ENCODE measurements at regions not wholly inside any gene's neighbourhood (a gene's known extent, or its start where the extent isn't known, plus 50 kb on each side); places are given as distances from the start of the nearest gene placed in this dataset.
"Not testable (repeated sequence)": the region's sequence is repeated elsewhere in the genome, so short reads cannot be mapped to it uniquely, and the experiment has no call there.

GRCh38 chr2:192953116-192953515 is 758.4 kb upstream of the TMEFF2 start:
- WGBS: 59% methylated on average over 1 of the region's 1 CpG
- no peaks in the 10 kb centered on the region for H3K4me1 ChIP-seq (ENCODE audit: control insufficient read depth, insufficient read depth, low read length)
- no peak overlapping the region for H3K27ac ChIP-seq (ENCODE audit: low read length)
- H3K9me3 ChIP-seq (ENCODE audit: control insufficient read depth, low read length): no peaks in the 10 kb centered on the region
- H3K4me3 ChIP-seq (ENCODE audit: low read length): no peak overlapping the region
- H3K27me3 ChIP-seq (ENCODE audit: control insufficient read depth, insufficient read depth): no peaks in the 10 kb centered on the region
- intact Hi-C loops (cut with DNase I): no loop called here
- DNase-seq: no peak
- no peak for ATAC-seq

DNA sequence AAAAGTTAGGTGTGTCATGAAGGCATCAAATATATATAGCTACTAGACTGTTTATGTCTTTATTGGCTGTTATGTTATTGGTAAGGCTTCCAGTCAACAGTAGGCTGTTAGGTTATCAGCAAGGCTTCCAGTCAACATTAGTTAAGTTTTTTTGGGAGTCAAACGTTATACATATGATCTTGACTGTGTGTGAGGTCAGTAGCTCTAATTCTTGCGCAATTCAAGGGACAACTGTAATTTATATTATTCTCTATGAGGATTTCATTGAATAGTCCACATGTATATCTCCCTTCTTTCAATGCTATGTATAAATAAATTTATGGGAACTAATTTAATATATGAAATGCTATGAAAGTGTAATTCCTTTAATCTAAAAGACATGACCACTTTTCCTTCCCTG is 757.5 kb upstream of the TMEFF2 start:
- Histone ChIP-seq H3K27ac (ENCODE audit: low read length) (no peak overlapping the region), H3K9me3 (ENCODE audit: control insufficient read depth, low read length) (no peaks in the 10 kb centered on the region), H3K27me3 (ENCODE audit: control insufficient read depth, insufficient read depth) (no peaks in the 10 kb centered on the region), H3K4me1 (ENCODE audit: control insufficient read depth, insufficient read depth, low read length) (no peaks in the 10 kb centered on the region), H3K4me3 (ENCODE audit: low read length) (no peak overlapping the region)
- 62% methylated on average over 2 of the region's 2 CpGs for WGBS
- DNase-seq (no peak), ATAC-seq (no peak)
- intact Hi-C loops (cut with DNase I): no loop called here

- WGBS: 48% methylated on average over 3 of the region's 3 CpGs
- no peaks in the 10 kb centered on the region for H3K27me3 ChIP-seq (ENCODE audit: control insufficient read depth, insufficient read depth)
- no peaks in the 10 kb centered on the region for H3K9me3 ChIP-seq (ENCODE audit: control insufficient read depth, low read length)
- DNase-seq (no peak), ATAC-seq (no peak)
- no peak overlapping the region for H3K4me3 ChIP-seq (ENCODE audit: low read length)
- H3K27ac ChIP-seq (ENCODE audit: low read length): no peak overlapping the region
- intact Hi-C loops (cut with DNase I): no loop called here
- no peaks in the 10 kb centered on the region for H3K4me1 ChIP-seq (ENCODE audit: control insufficient read depth, insufficient read depth, low read length)
Observed at GRCh38 chr2:192948316-192948715, 753.6 kb upstream of the TMEFF2 start.

GRCh38 chr2:192947352-192947751 is 752.6 kb upstream of the TMEFF2 start:
- H3K27me3 ChIP-seq (ENCODE audit: control insufficient read depth, insufficient read depth): no peaks in the 10 kb centered on the region
- intact Hi-C loops (cut with DNase I): no loop called here
- 93% methylated on average over 1 of the region's 1 CpG for WGBS
- no peaks in the 10 kb centered on the region for H3K4me1 ChIP-seq (ENCODE audit: control insufficient read depth, insufficient read depth, low read length)
- H3K4me3 ChIP-seq (ENCODE audit: low read length): no peak overlapping the region
- ATAC-seq: no peak
- DNase-seq: no peak
- no peak overlapping the region for H3K27ac ChIP-seq (ENCODE audit: low read length)
- H3K9me3 ChIP-seq (ENCODE audit: control insufficient read depth, low read length): no peaks in the 10 kb centered on the region

DNA sequence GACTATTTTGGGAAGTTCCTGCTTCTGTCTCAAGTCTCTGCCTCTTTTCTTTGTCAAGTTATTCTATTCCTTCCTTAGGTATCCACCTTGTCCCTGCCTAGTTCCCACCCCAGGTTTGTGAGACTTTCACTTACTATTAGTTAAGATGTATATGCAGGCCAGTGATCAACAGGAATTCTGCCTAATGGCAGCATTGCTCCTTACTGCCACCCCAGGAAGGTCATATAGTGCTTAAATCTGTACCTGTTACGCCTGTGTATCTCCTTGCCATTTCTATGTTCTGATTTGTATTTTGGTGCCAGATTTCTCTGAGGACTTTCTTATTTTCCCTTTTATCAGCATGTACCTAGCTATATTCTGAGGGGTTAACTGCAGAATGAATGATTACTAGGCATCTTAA is 746.0 kb upstream of the TMEFF2 start:
- ATAC-seq (no peak), DNase-seq (no peak)
- Histone ChIP-seq H3K27ac (ENCODE audit: low read length) (no peak overlapping the region), H3K27me3 (ENCODE audit: control insufficient read depth, insufficient read depth) (no peaks in the 10 kb centered on the region), H3K4me1 (ENCODE audit: control insufficient read depth, insufficient read depth, low read length) (no peaks in the 10 kb centered on the region), H3K4me3 (ENCODE audit: low read length) (no peak overlapping the region), H3K9me3 (ENCODE audit: control insufficient read depth, low read length) (no peaks in the 10 kb centered on the region)
- intact Hi-C loops (cut with DNase I): no loop called here
- WGBS: 78% methylated on average over 1 of the region's 1 CpG

DNA sequence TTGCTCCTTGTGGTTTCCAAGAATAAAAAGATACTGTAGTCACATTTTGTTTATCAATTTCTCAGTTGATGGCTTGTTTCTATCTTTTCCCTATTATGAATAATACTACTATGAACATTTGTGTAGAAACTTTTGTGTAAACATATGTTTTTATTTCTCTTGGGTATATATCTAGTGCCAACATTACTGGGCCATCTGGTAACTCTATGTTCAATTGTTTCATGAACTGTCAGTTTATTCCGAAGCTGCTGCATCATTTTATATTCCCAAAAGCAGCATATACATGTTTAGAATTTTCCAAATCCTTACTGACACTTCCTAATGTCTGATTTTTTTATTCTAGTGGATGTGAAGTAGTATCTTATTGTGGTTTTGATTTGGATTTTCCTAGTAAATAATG is 737.6 kb upstream of the TMEFF2 start:
- intact Hi-C loops (cut with DNase I): no loop called here
- no peaks in the 10 kb centered on the region for H3K9me3 ChIP-seq (ENCODE audit: control insufficient read depth, low read length)
- no peaks in the 10 kb centered on the region for H3K4me1 ChIP-seq (ENCODE audit: control insufficient read depth, insufficient read depth, low read length)
- no peak overlapping the region for H3K27ac ChIP-seq (ENCODE audit: low read length)
- no peaks in the 10 kb centered on the region for H3K27me3 ChIP-seq (ENCODE audit: control insufficient read depth, insufficient read depth)
- no peak for DNase-seq
- no peak for ATAC-seq
- 35% methylated on average over 1 of the region's 1 CpG for WGBS
- no peak overlapping the region for H3K4me3 ChIP-seq (ENCODE audit: low read length)

DNA sequence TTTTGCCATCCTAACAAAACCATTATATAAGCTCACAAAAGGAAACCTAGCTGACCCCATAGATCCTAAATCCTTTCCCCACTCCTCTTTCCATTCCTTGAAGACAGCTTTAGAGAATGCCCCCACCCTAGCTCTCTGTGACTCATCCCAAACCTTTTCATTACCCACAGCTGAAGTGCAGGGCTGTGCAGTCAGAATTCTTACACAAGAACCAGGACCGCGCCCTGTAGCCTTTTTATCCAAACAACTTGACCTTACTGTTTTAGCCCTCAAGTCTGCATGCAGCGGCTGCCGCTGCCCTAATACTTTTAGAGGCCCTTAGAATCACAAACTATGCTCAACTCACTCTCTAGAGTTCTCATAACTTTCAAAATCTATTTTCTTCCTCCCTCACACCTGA is 726.9 kb upstream of the TMEFF2 start:
- 93% methylated on average over 4 of the region's 4 CpGs for WGBS
- ATAC-seq; intact Hi-C loops (cut with DNase I); H3K4me3 ChIP-seq (ENCODE audit: low read length); H3K9me3 ChIP-seq (ENCODE audit: control insufficient read depth, low read length); DNase-seq; H3K27ac ChIP-seq (ENCODE audit: low read length); H3K4me1 ChIP-seq (ENCODE audit: control insufficient read depth, insufficient read depth, low read length); H3K27me3 ChIP-seq (ENCODE audit: control insufficient read depth, insufficient read depth): not testable (repeated sequence)

DNA sequence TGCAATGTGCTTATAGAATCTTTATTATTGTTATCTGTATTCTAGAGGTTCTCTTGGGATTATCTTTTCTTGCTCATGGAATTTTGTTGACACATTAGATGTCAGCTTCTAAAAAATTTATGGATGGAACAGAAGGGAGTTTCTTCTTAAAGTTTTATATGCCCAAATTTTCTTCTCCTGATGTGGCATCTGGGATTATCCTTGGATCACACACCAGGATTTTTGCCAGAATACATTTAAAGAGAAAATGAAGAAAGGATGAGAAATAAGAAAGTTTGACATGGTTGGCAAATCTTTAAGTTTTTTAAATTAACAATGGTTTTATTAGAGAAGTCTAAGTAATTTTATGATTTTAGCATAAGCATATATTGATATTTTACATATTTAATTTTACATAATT is 706.7 kb upstream of the TMEFF2 start:
- Histone ChIP-seq H3K4me1 (ENCODE audit: control insufficient read depth, insufficient read depth, low read length) (no peaks in the 10 kb centered on the region), H3K9me3 (ENCODE audit: control insufficient read depth, low read length) (no peaks in the 10 kb centered on the region), H3K4me3 (ENCODE audit: low read length) (no peak overlapping the region), H3K27ac (ENCODE audit: low read length) (no peak overlapping the region), H3K27me3 (ENCODE audit: control insufficient read depth, insufficient read depth) (no peaks in the 10 kb centered on the region)
- intact Hi-C loops (cut with DNase I): no loop called here
- ATAC-seq: no peak
- DNase-seq: no peak

GRCh38 chr2:192899466-192899865 is 704.7 kb upstream of the TMEFF2 start:
- H3K4me1 ChIP-seq (ENCODE audit: control insufficient read depth, insufficient read depth, low read length): no peaks in the 10 kb centered on the region
- 79% methylated on average over 3 of the region's 3 CpGs for WGBS
- intact Hi-C loops (cut with DNase I): no loop called here
- no peaks in the 10 kb centered on the region for H3K27me3 ChIP-seq (ENCODE audit: control insufficient read depth, insufficient read depth)
- no peak for ATAC-seq
- H3K4me3 ChIP-seq (ENCODE audit: low read length): no peak overlapping the region
- H3K9me3 ChIP-seq (ENCODE audit: control insufficient read depth, low read length): no peaks in the 10 kb centered on the region
- H3K27ac ChIP-seq (ENCODE audit: low read length): no peak overlapping the region
- no peak for DNase-seq

DNA sequence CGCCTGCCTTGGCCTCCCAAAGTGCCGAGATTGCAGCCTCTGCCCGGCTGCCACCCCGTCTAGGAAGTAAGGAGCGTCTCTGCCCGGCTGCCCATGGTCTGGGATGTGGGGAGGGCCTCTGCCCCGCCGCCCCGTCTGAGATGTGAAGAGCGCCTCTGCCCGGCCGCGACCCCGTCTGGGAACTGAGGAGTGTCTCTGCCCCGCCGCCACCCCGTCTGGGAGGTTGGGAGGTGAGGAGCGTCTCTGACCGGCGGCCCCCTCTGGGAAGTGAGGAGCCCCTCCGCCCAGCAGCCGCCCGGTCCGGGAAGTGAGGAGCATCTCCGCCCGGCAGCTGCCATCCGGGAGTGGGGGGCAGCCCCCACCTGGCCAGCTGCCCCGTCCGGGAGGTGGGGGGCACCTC is 699.2 kb upstream of the TMEFF2 start:
- ATAC-seq; H3K4me1 ChIP-seq (ENCODE audit: control insufficient read depth, insufficient read depth, low read length); intact Hi-C loops (cut with DNase I); H3K27ac ChIP-seq (ENCODE audit: low read length); H3K27me3 ChIP-seq (ENCODE audit: control insufficient read depth, insufficient read depth); H3K9me3 ChIP-seq (ENCODE audit: control insufficient read depth, low read length); H3K4me3 ChIP-seq (ENCODE audit: low read length): not testable (repeated sequence)
- DNase-seq: peak in 2 of 3 donors; percentile 32 to 59
- 94% methylated on average over 29 of the region's 29 CpGs for WGBS

DNA sequence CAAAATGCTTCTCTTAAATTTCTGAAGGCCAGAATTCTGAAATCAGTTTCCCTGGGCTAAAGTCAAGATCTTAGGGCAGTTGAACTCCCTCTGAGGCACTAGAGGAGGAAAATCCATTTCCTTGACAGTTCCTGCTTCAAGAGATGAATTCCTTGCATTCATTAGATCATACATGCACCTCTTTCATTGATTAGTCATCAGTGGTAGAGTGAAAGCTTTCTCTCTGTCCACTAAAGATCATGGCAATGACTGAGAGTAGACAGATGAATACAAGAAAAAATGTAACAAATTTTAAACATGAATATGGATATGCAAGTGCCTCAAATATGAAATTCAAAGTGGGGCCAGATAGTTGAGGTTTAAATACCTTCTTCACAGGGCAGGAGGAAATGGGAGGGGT is 693.4 kb upstream of the TMEFF2 start:
- intact Hi-C loops (cut with DNase I): no loop called here
- H3K4me1 ChIP-seq (ENCODE audit: control insufficient read depth, insufficient read depth, low read length): no peaks in the 10 kb centered on the region
- DNase-seq (no peak), ATAC-seq (no peak)
- no peaks in the 10 kb centered on the region for H3K9me3 ChIP-seq (ENCODE audit: control insufficient read depth, low read length)
- no peaks in the 10 kb centered on the region for H3K27me3 ChIP-seq (ENCODE audit: control insufficient read depth, insufficient read depth)
- no peak overlapping the region for H3K27ac ChIP-seq (ENCODE audit: low read length)
- no peak overlapping the region for H3K4me3 ChIP-seq (ENCODE audit: low read length)

- Histone ChIP-seq H3K27ac (ENCODE audit: low read length) (no peak overlapping the region), H3K4me3 (ENCODE audit: low read length) (no peak overlapping the region), H3K4me1 (ENCODE audit: control insufficient read depth, insufficient read depth, low read length) (no peaks in the 10 kb centered on the region), H3K27me3 (ENCODE audit: control insufficient read depth, insufficient read depth) (no peaks in the 10 kb centered on the region), H3K9me3 (ENCODE audit: control insufficient read depth, low read length) (no peaks in the 10 kb centered on the region)
- no peak for ATAC-seq
- 85% methylated on average over 1 of the region's 1 CpG for WGBS
- no peak for DNase-seq
- intact Hi-C loops (cut with DNase I): no loop called here
Observed at GRCh38 chr2:192887337-192887736, 692.6 kb upstream of the TMEFF2 start.
